HEK293 (cell line): ENCODE measurements at regions not wholly inside any gene's neighbourhood (a gene's known extent, or its start where the extent isn't known, plus 50 kb on each side); places are given as distances from the start of the nearest gene placed in this dataset.

ENCODE experiments used
- CTCF ChIA-PET: fragments of 350-600 bp; formaldehyde crosslinking; extraction: SDS; loops from one replicate; lab custom pipeline; 2021; ENCODE audit warnings: antibody characterized with exemption; lab: Yijun Ruan, JAX
- POLR2A ChIA-PET: fragments of 300-600 bp; formaldehyde crosslinking; extraction: SDS; loops from one replicate; lab custom pipeline; 2020; ENCODE audit warnings: antibody characterized with exemption, inconsistent platforms; lab: Yijun Ruan, JAX
- H3K27ac ChIP-seq: fragments of 200-500 bp; sonication (Bioruptor generic); 2 replicates; pipeline ENCODE4 v1.5.1; 2014; ENCODE audit warnings: low read depth, low read length, control low read depth, inconsistent platforms; ENCODE audit errors: extremely low read depth
- H3K36me3 ChIP-seq, 2 experiments: fragments of 200-500 bp in 1 of 2; sonication (Bioruptor generic) in 1 of 2; 1 replicate in 1 of 2; 2 replicates in 1 of 2; pipeline ENCODE4 v1.5.1; 2014 to 2017; ENCODE audit warnings: inconsistent platforms in 2 of 2, low read length in 2 of 2; ENCODE audit not compliant: control insufficient read depth in 2 of 2, insufficient read depth in 1 of 2
- H3K4me1 ChIP-seq: fragments of 200-500 bp; sonication (Bioruptor generic); 2 replicates; pipeline ENCODE4 v1.5.1; 2014; ENCODE audit warnings: mild to moderate bottlenecking, low read length, inconsistent platforms; ENCODE audit not compliant: control insufficient read depth, insufficient read depth
- H3K4me3 ChIP-seq: 2 replicates; pipeline ENCODE4 v1.5.1; 2011; ENCODE audit warnings: low read depth, mild to moderate bottlenecking, control low read depth, low read length, moderate library complexity
- H3K9me3 ChIP-seq: fragments of 200-500 bp; sonication (Bioruptor generic); 2 replicates; pipeline ENCODE4 v1.5.1; 2014; ENCODE audit warnings: low read depth, low read length, inconsistent platforms; ENCODE audit not compliant: control insufficient read depth, insufficient read depth
- FEZF1 ChIP-seq: fragments of 450-650 bp; formaldehyde crosslinking; IDR thresholded peaks from 2 replicates; pipeline ENCODE4 v1.5.1; 2016; ENCODE audit warnings: missing biosample characterization, missing genetic modification characterization
- GLIS2 ChIP-seq: fragments of 450-650 bp; formaldehyde crosslinking; IDR thresholded peaks from 2 replicates; pipeline ENCODE4 v1.5.1; 2016; ENCODE audit warnings: missing biosample characterization, missing genetic modification characterization
- HOXA7 ChIP-seq: sonication (generic); formaldehyde crosslinking; IDR thresholded peaks from 2 replicates; pipeline ENCODE4 v1.8.1; 2022; ENCODE audit warnings: missing genetic modification reagents, borderline replicate concordance
- KLF1 ChIP-seq: fragments of 450-650 bp; formaldehyde crosslinking; IDR thresholded peaks from 2 replicates; pipeline ENCODE4 v1.5.1; 2016; ENCODE audit warnings: missing biosample characterization, missing genetic modification characterization
- REPIN1 ChIP-seq: fragments of 450-650 bp; formaldehyde crosslinking; IDR thresholded peaks from 2 replicates; pipeline ENCODE4 v1.5.1; 2017; ENCODE audit warnings: missing biosample characterization, missing genetic modification characterization, low read depth
- SCRT2 ChIP-seq: fragments of 450-650 bp; formaldehyde crosslinking; IDR thresholded peaks from 2 replicates; pipeline ENCODE4 v1.5.1; 2016; ENCODE audit warnings: missing biosample characterization, missing genetic modification characterization
- ZNF24 ChIP-seq: fragments of 450-650 bp; formaldehyde crosslinking; IDR thresholded peaks from 2 replicates; pipeline ENCODE4 v1.5.1; 2016; ENCODE audit warnings: missing biosample characterization, missing genetic modification characterization
- ZNF549 ChIP-seq: fragments of 450-650 bp; IDR thresholded peaks from 2 replicates; pipeline ENCODE4 v1.5.1; 2018; ENCODE audit warnings: missing biosample characterization, missing genetic modification characterization, mild to moderate bottlenecking, inconsistent platforms, moderate library complexity
- ZNF555 ChIP-seq: fragments of 450-650 bp; formaldehyde crosslinking; conservative IDR thresholded peaks from 2 replicates; pipeline ENCODE4 v1.5.1; 2017; ENCODE audit warnings: missing biosample characterization, mild to moderate bottlenecking, missing genetic modification characterization, inconsistent platforms
- ZNF571 ChIP-seq: fragments of 450-650 bp; formaldehyde crosslinking; IDR thresholded peaks from 2 replicates; pipeline ENCODE4 v1.5.0; 2017; ENCODE audit warnings: missing biosample characterization, missing genetic modification characterization
- ZNF596 ChIP-seq: fragments of 450-650 bp; IDR thresholded peaks from 2 replicates; pipeline ENCODE4 v1.5.0; 2018; ENCODE audit warnings: missing biosample characterization, mild to moderate bottlenecking, missing genetic modification characterization, moderate library complexity
- ZNF624 ChIP-seq: fragments of 450-650 bp; formaldehyde crosslinking; IDR thresholded peaks from 2 replicates; pipeline ENCODE4 v1.5.1; 2017; ENCODE audit warnings: missing biosample characterization, missing genetic modification characterization
- ZNF629 ChIP-seq: fragments of 450-650 bp; formaldehyde crosslinking; IDR thresholded peaks from 2 replicates; pipeline ENCODE4 v1.5.1; 2017; ENCODE audit warnings: missing biosample characterization, missing genetic modification characterization
- ZNF837 ChIP-seq: fragments of 450-650 bp; formaldehyde crosslinking; IDR thresholded peaks from 2 replicates; pipeline ENCODE4 v1.5.1; 2016; ENCODE audit warnings: missing biosample characterization, missing genetic modification characterization
- TF ChIP-seq, protein P1 (sequence below): fragments of 450-650 bp; formaldehyde crosslinking; IDR thresholded peaks from 2 replicates; pipeline ENCODE4 v1.5.1; 2016; ENCODE audit warnings: missing biosample characterization, missing genetic modification characterization
- TF ChIP-seq, protein P2 (sequence below): fragments of 450-650 bp; formaldehyde crosslinking; IDR thresholded peaks from 2 replicates; pipeline ENCODE4 v1.5.1; 2016; ENCODE audit warnings: missing biosample characterization, missing genetic modification characterization
- TF ChIP-seq, protein P3 (sequence below): fragments of 450-650 bp; formaldehyde crosslinking; IDR thresholded peaks from 2 replicates; pipeline ENCODE4 v1.5.1; 2016; ENCODE audit warnings: missing biosample characterization, missing genetic modification characterization
- TF ChIP-seq, protein P4 (sequence below): fragments of 450-650 bp; formaldehyde crosslinking; IDR thresholded peaks from 2 replicates; pipeline ENCODE4 v1.5.1; 2016; ENCODE audit warnings: missing biosample characterization, missing genetic modification characterization, low read depth
- TF ChIP-seq, protein P5 (sequence below): fragments of 450-650 bp; formaldehyde crosslinking; IDR thresholded peaks from 2 replicates; pipeline ENCODE4 v1.5.1; 2017; ENCODE audit warnings: missing biosample characterization, mild to moderate bottlenecking, missing genetic modification characterization, moderate library complexity

DNA sequence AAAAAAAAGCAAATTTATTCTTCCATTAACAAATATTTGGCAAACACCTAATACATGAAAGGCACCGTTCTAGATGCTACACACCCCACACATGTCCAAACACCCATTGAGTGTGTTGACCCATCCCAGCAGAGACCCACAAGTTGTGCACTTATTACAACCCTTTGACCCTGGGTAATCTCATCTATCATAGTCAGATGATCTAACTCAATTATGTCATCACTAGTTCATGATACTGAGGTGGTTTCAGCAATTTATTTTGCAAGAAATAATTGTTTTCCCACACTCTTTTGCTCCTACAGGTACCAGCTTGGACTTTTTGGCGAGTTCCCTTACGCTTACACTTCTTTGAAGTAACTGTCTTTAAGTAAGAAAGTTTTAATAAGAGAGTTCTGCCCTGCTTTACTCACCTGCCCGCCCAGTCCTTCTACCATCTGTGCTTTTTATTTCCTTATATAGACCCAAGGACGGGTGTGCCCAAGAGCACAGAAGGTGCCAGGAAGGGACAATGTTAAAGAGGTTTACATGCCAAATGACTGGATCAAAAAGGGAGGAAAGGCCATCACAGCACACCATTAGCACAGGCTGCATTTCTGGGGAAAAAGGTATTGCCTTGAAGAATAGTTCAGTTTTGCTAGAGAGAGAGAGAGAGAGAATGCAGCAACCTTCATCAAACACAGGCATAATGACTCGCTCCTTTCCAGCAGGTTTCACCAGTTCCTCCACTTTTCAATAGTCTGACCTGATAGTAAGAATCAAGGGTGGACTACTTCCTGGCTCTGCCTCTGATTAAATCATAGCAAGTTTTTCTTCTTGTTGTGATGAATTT is 54.5 kb upstream of the ATP11B start:
- CTCF ChIA-PET = interaction anchor here (1.0 kb wide), 1 partner anchor 29 kb away, joined by 3 read pairs; no protein-coding TSS in a partner anchor
- Histone ChIP-seq H3K4me3 (no peak overlapping the region), H3K27ac (no peak overlapping the region), H3K9me3 (no peaks in the 10 kb centered on the region), H3K4me1 (0 out of 2 replicates have a peak, but pooled peaks cover 4% of the 10 kb centered on the region), H3K36me3 (no peaks in the 10 kb centered on the region)
- TF ChIP-seq ZNF837 (tag by site-specific recombination) (no peak), GLIS2 (tag by site-specific recombination) (0 out of 2 replicates have a peak, but pooled peaks have one; percentile 18), ZNF629 (tag by site-specific recombination) (peak; percentile 42; the same call in 1 of the 2 replicates), FEZF1 (tag by site-specific recombination) (0 out of 2 replicates have a peak, but pooled peaks have one; percentile 14), SCRT2 (tag by site-specific recombination) (peak; percentile 75), ZNF571 (tag by site-specific recombination) (no peak), HOXA7 (no peak)
- TF ChIP-seq, protein P1, sequence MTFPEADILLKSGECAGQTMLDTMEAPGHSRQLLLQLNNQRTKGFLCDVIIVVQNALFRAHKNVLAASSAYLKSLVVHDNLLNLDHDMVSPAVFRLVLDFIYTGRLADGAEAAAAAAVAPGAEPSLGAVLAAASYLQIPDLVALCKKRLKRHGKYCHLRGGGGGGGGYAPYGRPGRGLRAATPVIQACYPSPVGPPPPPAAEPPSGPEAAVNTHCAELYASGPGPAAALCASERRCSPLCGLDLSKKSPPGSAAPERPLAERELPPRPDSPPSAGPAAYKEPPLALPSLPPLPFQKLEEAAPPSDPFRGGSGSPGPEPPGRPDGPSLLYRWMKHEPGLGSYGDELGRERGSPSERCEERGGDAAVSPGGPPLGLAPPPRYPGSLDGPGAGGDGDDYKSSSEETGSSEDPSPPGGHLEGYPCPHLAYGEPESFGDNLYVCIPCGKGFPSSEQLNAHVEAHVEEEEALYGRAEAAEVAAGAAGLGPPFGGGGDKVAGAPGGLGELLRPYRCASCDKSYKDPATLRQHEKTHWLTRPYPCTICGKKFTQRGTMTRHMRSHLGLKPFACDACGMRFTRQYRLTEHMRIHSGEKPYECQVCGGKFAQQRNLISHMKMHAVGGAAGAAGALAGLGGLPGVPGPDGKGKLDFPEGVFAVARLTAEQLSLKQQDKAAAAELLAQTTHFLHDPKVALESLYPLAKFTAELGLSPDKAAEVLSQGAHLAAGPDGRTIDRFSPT (tag by site-specific recombination) = peak; percentile 51; the same call in 1 of the 2 replicates
- TF ChIP-seq, protein P2, sequence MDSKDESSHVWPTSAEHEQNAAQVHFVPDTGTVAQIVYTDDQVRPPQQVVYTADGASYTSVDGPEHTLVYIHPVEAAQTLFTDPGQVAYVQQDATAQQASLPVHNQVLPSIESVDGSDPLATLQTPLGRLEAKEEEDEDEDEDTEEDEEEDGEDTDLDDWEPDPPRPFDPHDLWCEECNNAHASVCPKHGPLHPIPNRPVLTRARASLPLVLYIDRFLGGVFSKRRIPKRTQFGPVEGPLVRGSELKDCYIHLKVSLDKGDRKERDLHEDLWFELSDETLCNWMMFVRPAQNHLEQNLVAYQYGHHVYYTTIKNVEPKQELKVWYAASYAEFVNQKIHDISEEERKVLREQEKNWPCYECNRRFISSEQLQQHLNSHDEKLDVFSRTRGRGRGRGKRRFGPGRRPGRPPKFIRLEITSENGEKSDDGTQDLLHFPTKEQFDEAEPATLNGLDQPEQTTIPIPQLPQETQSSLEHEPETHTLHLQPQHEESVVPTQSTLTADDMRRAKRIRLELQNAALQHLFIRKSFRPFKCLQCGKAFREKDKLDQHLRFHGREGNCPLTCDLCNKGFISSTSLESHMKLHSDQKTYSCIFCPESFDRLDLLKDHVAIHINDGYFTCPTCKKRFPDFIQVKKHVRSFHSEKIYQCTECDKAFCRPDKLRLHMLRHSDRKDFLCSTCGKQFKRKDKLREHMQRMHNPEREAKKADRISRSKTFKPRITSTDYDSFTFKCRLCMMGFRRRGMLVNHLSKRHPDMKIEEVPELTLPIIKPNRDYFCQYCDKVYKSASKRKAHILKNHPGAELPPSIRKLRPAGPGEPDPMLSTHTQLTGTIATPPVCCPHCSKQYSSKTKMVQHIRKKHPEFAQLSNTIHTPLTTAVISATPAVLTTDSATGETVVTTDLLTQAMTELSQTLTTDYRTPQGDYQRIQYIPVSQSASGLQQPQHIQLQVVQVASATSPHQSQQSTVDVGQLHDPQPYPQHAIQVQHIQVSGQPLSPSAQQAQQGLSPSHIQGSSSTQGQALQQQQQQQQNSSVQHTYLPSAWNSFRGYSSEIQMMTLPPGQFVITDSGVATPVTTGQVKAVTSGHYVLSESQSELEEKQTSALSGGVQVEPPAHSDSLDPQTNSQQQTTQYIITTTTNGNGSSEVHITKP (tag by site-specific recombination) = 0 out of 2 replicates have a peak, but pooled peaks have one; percentile 28
- TF ChIP-seq, protein P3, sequence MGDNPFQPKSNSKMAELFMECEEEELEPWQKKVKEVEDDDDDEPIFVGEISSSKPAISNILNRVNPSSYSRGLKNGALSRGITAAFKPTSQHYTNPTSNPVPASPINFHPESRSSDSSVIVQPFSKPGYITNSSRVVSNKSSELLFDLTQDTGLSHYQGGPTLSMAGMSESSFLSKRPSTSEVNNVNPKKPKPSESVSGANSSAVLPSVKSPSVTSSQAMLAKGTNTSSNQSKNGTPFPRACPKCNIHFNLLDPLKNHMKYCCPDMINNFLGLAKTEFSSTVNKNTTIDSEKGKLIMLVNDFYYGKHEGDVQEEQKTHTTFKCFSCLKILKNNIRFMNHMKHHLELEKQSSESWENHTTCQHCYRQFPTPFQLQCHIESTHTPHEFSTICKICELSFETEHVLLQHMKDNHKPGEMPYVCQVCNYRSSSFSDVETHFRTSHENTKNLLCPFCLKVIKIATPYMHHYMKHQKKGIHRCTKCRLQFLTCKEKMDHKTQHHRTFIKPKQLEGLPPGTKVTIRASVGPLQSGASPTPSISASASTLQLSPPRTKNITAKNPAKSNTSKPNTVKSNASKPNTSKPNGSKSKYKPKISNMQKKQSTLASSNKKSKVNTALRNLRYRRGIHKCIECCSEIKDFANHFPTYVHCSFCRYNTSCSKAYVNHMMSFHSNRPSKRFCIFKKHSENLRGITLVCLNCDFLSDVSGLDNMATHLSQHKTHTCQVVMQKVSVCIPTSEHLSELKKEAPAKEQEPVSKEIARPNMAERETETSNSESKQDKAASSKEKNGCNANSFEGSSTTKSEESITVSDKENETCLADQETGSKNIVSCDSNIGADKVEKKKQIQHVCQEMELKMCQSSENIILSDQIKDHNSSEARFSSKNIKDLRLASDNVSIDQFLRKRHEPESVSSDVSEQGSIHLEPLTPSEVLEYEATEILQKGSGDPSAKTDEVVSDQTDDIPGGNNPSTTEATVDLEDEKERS (tag by site-specific recombination) = no peak
- TF ChIP-seq, protein P4, sequence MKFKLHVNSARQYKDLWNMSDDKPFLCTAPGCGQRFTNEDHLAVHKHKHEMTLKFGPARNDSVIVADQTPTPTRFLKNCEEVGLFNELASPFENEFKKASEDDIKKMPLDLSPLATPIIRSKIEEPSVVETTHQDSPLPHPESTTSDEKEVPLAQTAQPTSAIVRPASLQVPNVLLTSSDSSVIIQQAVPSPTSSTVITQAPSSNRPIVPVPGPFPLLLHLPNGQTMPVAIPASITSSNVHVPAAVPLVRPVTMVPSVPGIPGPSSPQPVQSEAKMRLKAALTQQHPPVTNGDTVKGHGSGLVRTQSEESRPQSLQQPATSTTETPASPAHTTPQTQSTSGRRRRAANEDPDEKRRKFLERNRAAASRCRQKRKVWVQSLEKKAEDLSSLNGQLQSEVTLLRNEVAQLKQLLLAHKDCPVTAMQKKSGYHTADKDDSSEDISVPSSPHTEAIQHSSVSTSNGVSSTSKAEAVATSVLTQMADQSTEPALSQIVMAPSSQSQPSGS (tag by site-specific recombination) = peak; percentile 55
- POLR2A ChIA-PET = interaction anchor here (0.9 kb wide), 1 partner anchor 53 kb away, joined by 3 read pairs; no protein-coding TSS in a partner anchor

DNA sequence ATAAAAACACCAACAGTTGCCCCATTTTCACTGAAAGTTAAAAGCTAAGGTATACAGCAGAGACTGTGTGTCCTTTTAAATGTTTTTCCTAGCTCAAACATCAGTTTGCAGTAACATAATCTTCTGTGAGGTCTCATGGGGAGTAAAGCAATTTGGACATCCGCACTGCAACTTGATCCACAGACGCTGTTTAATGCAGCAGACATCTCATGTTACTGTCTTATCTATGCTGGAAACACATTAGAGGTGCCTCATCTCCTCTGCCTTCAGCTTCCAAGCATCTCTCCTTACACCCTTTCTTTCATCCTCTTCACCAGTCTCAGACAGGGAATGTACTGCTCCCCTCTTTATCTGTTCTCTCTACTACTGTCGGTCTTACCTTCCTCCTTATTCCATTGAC is 53.7 kb upstream of the ATP11B start:
- H3K36me3 ChIP-seq = no peaks in the 10 kb centered on the region
- ChIA-PET CTCF (interaction anchor here (1.0 kb wide), 1 partner anchor 28 kb away, joined by 3 read pairs; no protein-coding TSS in a partner anchor), POLR2A (interaction anchor here (0.9 kb wide), 1 partner anchor 53 kb away, joined by 3 read pairs; no protein-coding TSS in a partner anchor)
- H3K4me1 ChIP-seq = 0 out of 2 replicates have a peak, but pooled peaks cover 4% of the 10 kb centered on the region
- H3K9me3 ChIP-seq = no peaks in the 10 kb centered on the region
- H3K4me3 ChIP-seq = no peak overlapping the region
- H3K27ac ChIP-seq = peak overlapping the region; percentile 4; the same call in 1 of the 2 replicates
- TF ChIP-seq ZNF596 (tag by site-specific recombination) = peak; percentile 89
- TF ChIP-seq REPIN1 (tag by site-specific recombination) = no peak
- TF ChIP-seq, protein P5, sequence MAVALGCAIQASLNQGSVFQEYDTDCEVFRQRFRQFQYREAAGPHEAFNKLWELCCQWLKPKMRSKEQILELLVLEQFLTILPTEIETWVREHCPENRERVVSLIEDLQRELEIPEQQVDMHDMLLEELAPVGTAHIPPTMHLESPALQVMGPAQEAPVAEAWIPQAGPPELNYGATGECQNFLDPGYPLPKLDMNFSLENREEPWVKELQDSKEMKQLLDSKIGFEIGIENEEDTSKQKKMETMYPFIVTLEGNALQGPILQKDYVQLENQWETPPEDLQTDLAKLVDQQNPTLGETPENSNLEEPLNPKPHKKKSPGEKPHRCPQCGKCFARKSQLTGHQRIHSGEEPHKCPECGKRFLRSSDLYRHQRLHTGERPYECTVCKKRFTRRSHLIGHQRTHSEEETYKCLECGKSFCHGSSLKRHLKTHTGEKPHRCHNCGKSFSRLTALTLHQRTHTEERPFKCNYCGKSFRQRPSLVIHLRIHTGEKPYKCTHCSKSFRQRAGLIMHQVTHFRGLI (tag by site-specific recombination) = no peak
- TF ChIP-seq ZNF24 (tag by site-specific recombination) = peak; percentile 75; the same call in 1 of the 2 replicates
- no peak; the same call in 1 of the 2 replicates for TF ChIP-seq KLF1 (tag by site-specific recombination)
- TF ChIP-seq ZNF555 (tag by site-specific recombination) = no peak
- no peak for TF ChIP-seq ZNF549 (tag by site-specific recombination)
- TF ChIP-seq ZNF624 = no peak
